Kidney epithelial cell (primary cell): ENCODE measurements at regions not wholly inside any gene's neighbourhood (a gene's known extent, or its start where the extent isn't known, plus 50 kb on each side); places are given as distances from the start of the nearest gene placed in this dataset.

ENCODE experiments used
- DNase-seq: peaks from one replicate; pipeline ENCODE4 v3.0.0-alpha.2; 2010; ENCODE audit warnings: low read depth
- H3K27me3 ChIP-seq: 2 replicates; pipeline ENCODE4 v1.6.0; 2011; ENCODE audit warnings: low read length; ENCODE audit not compliant: control insufficient read depth, insufficient read depth
- H3K36me3 ChIP-seq: 2 replicates; pipeline ENCODE4 v1.5.1; 2011; ENCODE audit warnings: low read length; ENCODE audit not compliant: control insufficient read depth, insufficient read depth
- H3K4me3 ChIP-seq: 2 replicates; pipeline ENCODE4 v1.5.1; 2011; ENCODE audit warnings: low read depth, mild to moderate bottlenecking, control low read depth, low read length
- TF ChIP-seq, protein P1 (sequence below): IDR thresholded peaks from 2 replicates; pipeline ENCODE4 v1.5.1; 2011; ENCODE audit warnings: mild to moderate bottlenecking, moderate library complexity, low read length, control low read depth, inconsistent platforms; ENCODE audit not compliant: insufficient read depth, poor library complexity, severe bottlenecking

DNA sequence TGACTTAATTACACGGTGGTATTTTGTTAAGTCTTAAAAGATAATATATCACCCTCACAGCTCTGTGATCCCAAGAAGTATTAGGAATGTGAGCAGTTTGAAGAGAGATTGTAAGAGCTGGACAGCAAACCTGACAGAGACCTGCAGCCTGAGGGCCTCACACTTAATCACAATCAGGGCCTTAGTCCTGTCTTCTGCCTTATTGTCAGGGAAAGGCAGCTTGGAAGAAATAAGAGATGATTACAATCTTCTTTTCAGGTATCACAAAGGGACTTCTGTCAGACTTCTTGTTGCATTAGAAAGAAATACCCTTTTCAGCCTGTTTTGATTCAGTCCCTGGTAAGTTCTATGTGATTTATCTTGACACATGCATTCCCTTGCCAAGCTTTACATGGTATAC lies 1433.8 kb upstream of the SLC39A10 start:
- no peaks in the 10 kb centered on the region for H3K27me3 ChIP-seq
- H3K4me3 ChIP-seq, result no peak overlapping the region
- H3K36me3 ChIP-seq, result no peaks in the 10 kb centered on the region
- no peak for DNase-seq
- TF ChIP-seq, protein P1, sequence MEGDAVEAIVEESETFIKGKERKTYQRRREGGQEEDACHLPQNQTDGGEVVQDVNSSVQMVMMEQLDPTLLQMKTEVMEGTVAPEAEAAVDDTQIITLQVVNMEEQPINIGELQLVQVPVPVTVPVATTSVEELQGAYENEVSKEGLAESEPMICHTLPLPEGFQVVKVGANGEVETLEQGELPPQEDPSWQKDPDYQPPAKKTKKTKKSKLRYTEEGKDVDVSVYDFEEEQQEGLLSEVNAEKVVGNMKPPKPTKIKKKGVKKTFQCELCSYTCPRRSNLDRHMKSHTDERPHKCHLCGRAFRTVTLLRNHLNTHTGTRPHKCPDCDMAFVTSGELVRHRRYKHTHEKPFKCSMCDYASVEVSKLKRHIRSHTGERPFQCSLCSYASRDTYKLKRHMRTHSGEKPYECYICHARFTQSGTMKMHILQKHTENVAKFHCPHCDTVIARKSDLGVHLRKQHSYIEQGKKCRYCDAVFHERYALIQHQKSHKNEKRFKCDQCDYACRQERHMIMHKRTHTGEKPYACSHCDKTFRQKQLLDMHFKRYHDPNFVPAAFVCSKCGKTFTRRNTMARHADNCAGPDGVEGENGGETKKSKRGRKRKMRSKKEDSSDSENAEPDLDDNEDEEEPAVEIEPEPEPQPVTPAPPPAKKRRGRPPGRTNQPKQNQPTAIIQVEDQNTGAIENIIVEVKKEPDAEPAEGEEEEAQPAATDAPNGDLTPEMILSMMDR, result no peak

DNA sequence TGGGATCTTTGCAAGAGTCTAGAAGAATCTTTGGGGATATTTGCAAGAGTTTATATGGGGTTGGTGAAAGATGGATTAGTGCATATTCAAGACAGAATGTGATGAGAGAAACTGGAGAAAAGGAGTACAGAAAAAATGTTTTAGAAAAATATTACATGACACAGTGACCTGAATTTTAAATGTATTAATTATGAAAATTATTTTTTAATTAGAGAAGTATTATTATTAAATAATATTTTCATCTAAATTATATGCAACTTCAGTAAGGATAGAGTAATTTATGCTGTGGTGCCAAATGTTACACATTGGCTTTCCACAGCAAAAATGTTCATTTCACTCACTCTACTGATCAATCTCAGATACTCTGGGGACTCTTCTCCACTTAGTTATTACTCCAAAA lies 1442.8 kb upstream of the SLC39A10 start:
- Histone ChIP-seq H3K4me3 (no peak overlapping the region), H3K36me3 (no peaks in the 10 kb centered on the region), H3K27me3 (no peaks in the 10 kb centered on the region)
- no peak for DNase-seq
- TF ChIP-seq, protein P1, result no peak

DNA sequence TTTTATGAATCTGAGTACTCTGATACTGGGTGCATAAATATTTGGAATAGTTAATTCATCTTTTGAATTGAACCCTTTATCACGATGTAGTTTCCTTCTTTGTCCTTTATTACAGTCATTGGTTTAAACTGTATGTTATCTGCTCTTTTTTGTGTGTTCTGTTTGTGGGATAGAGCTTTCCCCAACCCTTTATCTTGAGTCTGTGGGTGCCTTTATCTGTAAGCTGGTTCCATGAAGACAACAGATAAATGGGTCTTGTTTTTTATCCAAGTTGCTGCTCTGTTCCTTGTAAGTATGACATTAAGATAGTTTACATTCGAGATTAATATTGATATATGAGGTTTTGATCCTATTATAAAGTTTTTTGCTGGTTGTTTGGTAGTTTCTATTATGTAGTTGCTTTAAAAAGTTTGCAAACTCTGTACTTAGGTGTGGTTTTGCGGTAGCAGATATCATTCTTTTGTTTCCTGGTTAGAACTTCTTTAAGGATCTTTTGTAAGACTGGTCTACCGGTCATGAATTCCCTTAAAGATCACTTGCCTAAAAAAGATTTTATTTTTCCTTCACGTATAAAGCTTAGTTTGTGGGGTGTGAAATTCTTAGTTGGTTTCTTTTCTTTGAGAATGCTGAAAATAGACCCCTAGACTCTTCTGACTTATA lies 1451.3 kb upstream of the SLC39A10 start:
- Histone ChIP-seq H3K4me3 (no peak overlapping the region), H3K27me3 (no peaks in the 10 kb centered on the region), H3K36me3 (no peaks in the 10 kb centered on the region)
- no peak for DNase-seq
- TF ChIP-seq, protein P1, result no peak

DNA sequence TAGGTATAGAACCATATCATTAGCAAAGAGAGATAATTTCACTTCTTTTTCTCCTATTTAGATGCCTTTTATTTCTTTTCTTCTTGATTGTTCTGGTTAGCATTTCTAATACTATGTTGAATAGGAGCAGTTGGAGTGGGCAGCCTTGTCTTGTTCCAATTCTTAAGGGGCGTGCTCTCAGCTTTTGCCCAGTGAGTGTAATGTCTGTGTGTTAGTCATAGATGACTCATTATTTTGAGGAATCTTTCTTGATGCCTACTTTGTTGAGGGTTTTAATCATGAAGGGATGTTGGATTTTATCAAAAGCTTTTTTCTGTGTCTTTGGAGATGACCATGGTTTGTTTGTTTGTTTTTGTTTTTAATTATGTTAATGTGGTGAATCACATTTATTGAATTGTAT lies 1453.1 kb upstream of the SLC39A10 start:
- Histone ChIP-seq H3K4me3 (no peak overlapping the region), H3K27me3 (no peaks in the 10 kb centered on the region), H3K36me3 (no peaks in the 10 kb centered on the region)
- TF ChIP-seq, protein P1, result no peak
- DNase-seq, result no peak

DNA sequence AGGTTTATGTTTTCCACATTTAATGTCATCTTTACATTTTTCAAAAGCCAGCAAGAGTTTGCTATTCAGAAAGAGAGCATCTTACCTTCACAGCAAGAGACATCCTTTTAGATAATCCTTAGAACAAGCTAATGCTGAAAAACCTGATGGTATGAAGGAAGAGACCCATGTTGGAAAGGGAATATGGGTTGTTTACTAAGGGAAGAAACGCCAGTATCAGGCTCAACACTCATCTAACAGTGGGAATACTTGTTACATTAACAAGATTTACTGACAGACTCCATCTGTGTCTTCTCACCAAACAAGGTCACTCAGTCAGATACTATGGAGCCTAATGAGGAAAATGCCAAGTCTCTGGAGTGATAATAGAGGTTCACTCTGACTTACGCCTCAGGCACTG lies 1474.1 kb upstream of the SLC39A10 start:
- TF ChIP-seq, protein P1, result no peak
- no peak for DNase-seq
- Histone ChIP-seq H3K27me3 (no peaks in the 10 kb centered on the region), H3K36me3 (no peaks in the 10 kb centered on the region), H3K4me3 (no peak overlapping the region)

DNA sequence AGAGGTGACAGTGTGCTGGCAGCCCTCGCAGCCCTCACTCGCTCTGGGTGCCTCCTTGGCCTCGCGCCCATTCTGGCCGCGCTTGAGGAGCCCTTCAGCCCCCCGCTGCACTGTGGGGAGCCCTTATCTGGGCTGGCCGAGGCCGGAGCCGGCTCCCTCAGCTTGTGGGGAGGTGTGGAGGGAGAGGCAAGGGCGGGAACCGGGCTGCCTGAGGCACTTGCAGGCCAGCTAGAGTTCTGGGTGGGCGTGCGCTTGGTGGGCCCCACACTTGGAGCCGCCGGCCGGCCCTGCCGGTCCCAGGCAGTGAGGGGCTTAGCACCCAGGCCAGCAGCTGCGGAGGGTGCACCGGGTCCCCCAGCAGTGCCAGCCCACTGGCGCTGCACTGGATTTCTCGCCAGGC lies 1480.9 kb upstream of the SLC39A10 start:
- TF ChIP-seq, protein P1, result no peak
- Histone ChIP-seq H3K27me3 (no peaks in the 10 kb centered on the region), H3K4me3 (no peak overlapping the region), H3K36me3 (no peaks in the 10 kb centered on the region)
- DNase-seq, result no peak
